Fibroblast of villous mesenchyme (primary cell): ENCODE measurements at regions not wholly inside any gene's neighbourhood (a gene's known extent, or its start where the extent isn't known, plus 50 kb on each side); places are given as distances from the start of the nearest gene placed in this dataset.

Source experiments
- DNase-seq: peaks from one replicate; pipeline ENCODE4 v3.0.0-alpha.2; 2010; ENCODE audit warnings: low read depth
- H3K4me3 ChIP-seq: 2 replicates; pipeline ENCODE4 v1.5.1; 2011; ENCODE audit warnings: low read depth, mild to moderate bottlenecking, low read length
- CTCF ChIP-seq: IDR thresholded peaks from 2 replicates; pipeline ENCODE4 v1.5.1; 2012; ENCODE audit warnings: low read depth, mild to moderate bottlenecking, low read length; ENCODE audit not compliant: insufficient read depth

- no peak overlapping the region for H3K4me3 ChIP-seq
- no peak for DNase-seq
- no peak for TF ChIP-seq CTCF
Observed at GRCh38 chr6:3625980-3626563, 125.4 kb downstream of the PXDC1 start.

GRCh38 chr6:3625149-3625979 lies 126.1 kb downstream of the PXDC1 start:
- H3K4me3 ChIP-seq: no peak overlapping the region
- TF ChIP-seq CTCF: no peak
- DNase-seq: no peak

- no peak for DNase-seq
- no peak overlapping the region for H3K4me3 ChIP-seq
- TF ChIP-seq CTCF: no peak
Observed at GRCh38 chr6:3624250-3625136, 127.0 kb downstream of the PXDC1 start.

GRCh38 chr6:3623451-3624249 lies 127.9 kb downstream of the PXDC1 start:
- H3K4me3 ChIP-seq: no peak overlapping the region
- DNase-seq: no peak
- no peak for TF ChIP-seq CTCF

- no peak for TF ChIP-seq CTCF
- H3K4me3 ChIP-seq: no peak overlapping the region
- DNase-seq: no peak
Observed at GRCh38 chr6:3621411-3621810, 130.1 kb downstream of the PXDC1 start.

- no peak for TF ChIP-seq CTCF
Observed at GRCh38 chr6:3620937-3621336, 130.6 kb downstream of the PXDC1 start.

More at GRCh38 chr6:3620937-3621336, 130.6 kb downstream of the PXDC1 start:
- no peak overlapping the region for H3K4me3 ChIP-seq
- DNase-seq: no peak
